Hematopoietic multipotent progenitor cell treated with erythropoietin and hydrocortisone succinate and interleukin-3 and kit ligand, for 6 days (in vitro differentiated cells): ENCODE measurements at regions not wholly inside any gene's neighbourhood (a gene's known extent, or its start where the extent isn't known, plus 50 kb on each side); places are given as distances from the start of the nearest gene placed in this dataset.
"Not testable (repeated sequence)": the region's sequence is repeated elsewhere in the genome, so short reads cannot be mapped to it uniquely, and the experiment has no call there.

Experiments
- DNase-seq: peaks from one replicate; pipeline ENCODE4 v3.0.0-alpha.2; 2015

GRCh38 chr3:106837616-106838015 is 539.6 kb upstream of the CCDC54 start:
- DNase-seq, result no peak

GRCh38 chr3:106839576-106840280 is 537.5 kb upstream of the CCDC54 start:
- DNase-seq, result no peak

GRCh38 chr3:106840319-106840718 is 536.9 kb upstream of the CCDC54 start:
- DNase-seq, result no peak

GRCh38 chr3:106842151-106842550 is 535.1 kb upstream of the CCDC54 start:
- DNase-seq, result no peak

- no peak for DNase-seq
Measured at GRCh38 chr3:106844638-106845037, 532.6 kb upstream of the CCDC54 start.

GRCh38 chr3:106848099-106848498 is 529.1 kb upstream of the CCDC54 start:
- DNase-seq, result no peak

- DNase-seq, result no peak
Measured at GRCh38 chr3:106850437-106850836, 526.8 kb upstream of the CCDC54 start.

GRCh38 chr3:106858321-106858720 is 518.9 kb upstream of the CCDC54 start:
- not testable (repeated sequence) for DNase-seq

GRCh38 chr3:106860182-106860581 is 517.1 kb upstream of the CCDC54 start:
- DNase-seq, result no peak

GRCh38 chr3:106862067-106862466 is 515.2 kb upstream of the CCDC54 start:
- no peak for DNase-seq

GRCh38 chr3:106877627-106878026 is 499.6 kb upstream of the CCDC54 start:
- DNase-seq, result no peak

- DNase-seq, result no peak
Measured at GRCh38 chr3:106880206-106880605, 497.0 kb upstream of the CCDC54 start.

- DNase-seq, result no peak
Measured at GRCh38 chr3:106881186-106881585, 496.1 kb upstream of the CCDC54 start.

- DNase-seq, result no peak
Measured at GRCh38 chr3:106882297-106882696, 494.9 kb upstream of the CCDC54 start.

- no peak for DNase-seq
Measured at GRCh38 chr3:106906074-106906473, 471.2 kb upstream of the CCDC54 start.

- DNase-seq, result no peak
Measured at GRCh38 chr3:106908181-106908938, 468.9 kb upstream of the CCDC54 start.

- DNase-seq, result no peak
Measured at GRCh38 chr3:106913111-106913698, 464.0 kb upstream of the CCDC54 start.

GRCh38 chr3:106913966-106914365 is 463.3 kb upstream of the CCDC54 start:
- no peak for DNase-seq

GRCh38 chr3:106920609-106921008 is 456.6 kb upstream of the CCDC54 start:
- no peak for DNase-seq

GRCh38 chr3:106929081-106929480 is 448.2 kb upstream of the CCDC54 start:
- no peak for DNase-seq

GRCh38 chr3:106930086-106930485 is 447.2 kb upstream of the CCDC54 start:
- no peak for DNase-seq

GRCh38 chr3:106931904-106932303 is 445.3 kb upstream of the CCDC54 start:
- DNase-seq, result no peak

- no peak for DNase-seq
Measured at GRCh38 chr3:106936337-106936736, 440.9 kb upstream of the CCDC54 start.

GRCh38 chr3:106942051-106942450 is 435.2 kb upstream of the CCDC54 start:
- DNase-seq, result no peak
